HCT116 (cell line): ENCODE measurements at regions not wholly inside any gene's neighbourhood (a gene's known extent, or its start where the extent isn't known, plus 50 kb on each side); places are given as distances from the start of the nearest gene placed in this dataset.

Experiments used
- ATAC-seq: fragments of 200-7000 bp; cut with Tn5 transposase; 2 replicates; pipeline ENCODE4 v1.9.1; 2020; ENCODE audit warnings: mild to moderate bottlenecking, moderate library complexity
- BruUV-seq: library from RNA; stranded (reverse); fragments of 400-500 nt; replicated peaks from 2 replicates; lab custom pipeline; 2021; lab: Mats Ljungman, UMichigan
- CTCF ChIA-PET: fragments of 300-600 bp; sonication (Branson Sonifier 250); formaldehyde crosslinking; loops from one replicate; lab custom pipeline; 2021; ENCODE audit warnings: antibody characterized with exemption; lab: Charles Lee
- POLR2A ChIA-PET: fragments of 300-600, 350-600 bp; sonication (Branson Sonifier 250); formaldehyde crosslinking; loops from one replicate; lab custom pipeline; 2021; ENCODE audit warnings: antibody characterized with exemption; lab: Charles Lee
- RAD21 ChIA-PET, 2 experiments: fragments of 300-600 bp; sonication (Branson Sonifier 250); formaldehyde crosslinking; loops; one replicate each; lab custom pipeline; 2023; ENCODE audit warnings: low total read pairs in 2 of 2; ENCODE audit not compliant: uncharacterized antibody in 2 of 2, unreplicated experiment in 2 of 2, low non-redundant PET in 1 of 2; lab: Charles Lee
- DNase-seq: peaks from one replicate; pipeline ENCODE4 v3.0.0-alpha.2; 2010; ENCODE audit warnings: low read depth, low spot score
- H2AFZ ChIP-seq: fragments of 200-600 bp; shearing (Covaris generic), sonication (generic); 2 replicates; pipeline ENCODE4 v1.6.1; 2017; ENCODE audit warnings: low read depth, mixed run types, mixed read lengths, antibody characterized with exemption, low read length; ENCODE audit not compliant: poor library complexity, severe bottlenecking
- H3K27ac ChIP-seq: 2 replicates; pipeline ENCODE4 v1.5.1; 2012; ENCODE audit warnings: low read depth, low read length
- H3K27me3 ChIP-seq: fragments of 200-600 bp; sonication (generic); 2 replicates; pipeline ENCODE4 v1.6.1; 2016; ENCODE audit warnings: mixed run types, low read length, mixed read lengths; ENCODE audit not compliant: insufficient read depth
- H3K36me3 ChIP-seq, 2 experiments: fragments of 200-500 bp in 1 of 2; fragments of 200-600 bp in 1 of 2; sonication (Bioruptor generic) in 1 of 2; sonication (generic) in 1 of 2; 2 replicates each; pipeline versions ENCODE4 v1.5.1 to v1.6.1; 2014 to 2016; ENCODE audit warnings: low read length in 2 of 2, inconsistent platforms in 1 of 2, mixed read lengths in 1 of 2, mixed run types in 1 of 2; ENCODE audit not compliant: insufficient read depth in 2 of 2, control insufficient read depth in 1 of 2
- H3K4me1 ChIP-seq, 2 experiments: fragments of 200-600 bp in 1 of 2; sonication (generic) in 1 of 2; 2 replicates each; pipeline versions ENCODE4 v1.5.1 to v1.6.1; 2012 to 2017; ENCODE audit warnings: low read length in 2 of 2, inconsistent platforms in 1 of 2, mild to moderate bottlenecking in 1 of 2, mixed read lengths in 1 of 2, mixed run types in 1 of 2, moderate library complexity in 1 of 2; ENCODE audit not compliant: insufficient read depth in 2 of 2, control insufficient read depth in 1 of 2
- H3K4me2 ChIP-seq: fragments of 200-600 bp; sonication (generic); 2 replicates; pipeline ENCODE4 v1.6.1; 2017; ENCODE audit warnings: mixed run types, low read length, mixed read lengths
- H3K4me3 ChIP-seq, 2 experiments: fragments of 200-600 bp in 1 of 2; sonication (generic) in 1 of 2; replicated peaks in 1 of 2; 2 replicates each; pipeline ENCODE4 v1.5.1; 2011 to 2016; ENCODE audit warnings: low read length in 2 of 2, control low read depth in 1 of 2, low read depth in 1 of 2, mild to moderate bottlenecking in 1 of 2, mixed read lengths in 1 of 2, mixed run types in 1 of 2
- H3K79me2 ChIP-seq: fragments of 200-600 bp; sonication (generic); 2 replicates; pipeline ENCODE4 v1.6.1; 2017; ENCODE audit warnings: mild to moderate bottlenecking, mixed run types, low read length, moderate library complexity, mixed read lengths; ENCODE audit not compliant: insufficient read depth
- H3K9ac ChIP-seq: fragments of 200-600 bp; sonication (generic); 2 replicates; pipeline ENCODE4 v1.6.1; 2016; ENCODE audit warnings: low read length, mixed read lengths
- H3K9me2 ChIP-seq: fragments of 200-600 bp; sonication (generic), shearing (Covaris generic); 2 replicates; pipeline ENCODE4 v1.6.1; 2017; ENCODE audit warnings: mixed run types, mild to moderate bottlenecking, moderate library complexity; ENCODE audit not compliant: insufficient read depth
- H3K9me3 ChIP-seq, 2 experiments: fragments of 200-500 bp in 1 of 2; fragments of 200-600 bp in 1 of 2; sonication (Bioruptor generic) in 1 of 2; sonication (generic) in 1 of 2; 2 replicates each; pipeline ENCODE4 v1.6.1; 2014 to 2017; ENCODE audit warnings: low read length in 2 of 2, mixed read lengths in 2 of 2, inconsistent platforms in 1 of 2, low read depth in 1 of 2, mild to moderate bottlenecking in 1 of 2, mixed run types in 1 of 2, moderate library complexity in 1 of 2; ENCODE audit not compliant: control insufficient read depth in 1 of 2, insufficient read depth in 1 of 2
- H4K20me1 ChIP-seq: fragments of 200-600 bp; sonication (generic), shearing (Covaris generic); 2 replicates; pipeline ENCODE4 v1.6.1; 2017; ENCODE audit warnings: mixed run types, mild to moderate bottlenecking, moderate library complexity; ENCODE audit not compliant: insufficient read depth
- CBX3 ChIP-seq: IDR thresholded peaks from 2 replicates; pipeline ENCODE4 v1.6.1; 2012; ENCODE audit warnings: low read depth
- CEBPB ChIP-seq: IDR thresholded peaks from 2 replicates; pipeline ENCODE4 v1.6.1; 2012; ENCODE audit warnings: low read depth
- EGR1 ChIP-seq: IDR thresholded peaks from 2 replicates; pipeline ENCODE4 v1.6.1; 2012; ENCODE audit warnings: low read depth
- ELF1 ChIP-seq: IDR thresholded peaks from 2 replicates; pipeline ENCODE4 v1.6.1; 2012; ENCODE audit warnings: low read depth, borderline replicate concordance
- EZH2 ChIP-seq: fragments of 200-600 bp; sonication (generic); IDR thresholded peaks from 2 replicates; pipeline ENCODE4 v1.6.1; 2017; ENCODE audit warnings: antibody characterized with exemption, mixed run types
- EZH2phosphoT487 ChIP-seq: fragments of 200-600 bp; IDR thresholded peaks from 2 replicates; pipeline ENCODE4 v1.6.1; 2018; ENCODE audit warnings: antibody characterized with exemption, borderline replicate concordance
- JUND ChIP-seq: IDR thresholded peaks from 2 replicates; pipeline ENCODE4 v1.6.1; 2012
- POLR2AphosphoS5 ChIP-seq: IDR thresholded peaks from 2 replicates; pipeline ENCODE4 v1.6.1; 2011; ENCODE audit warnings: mild to moderate bottlenecking, low read depth, low read length, moderate library complexity
- SIN3A ChIP-seq: IDR thresholded peaks from 2 replicates; pipeline ENCODE4 v1.6.1; 2012; ENCODE audit warnings: low read depth
- SP1 ChIP-seq: IDR thresholded peaks from 2 replicates; pipeline ENCODE4 v1.6.1; 2012; ENCODE audit warnings: low read depth
- SRF ChIP-seq: IDR thresholded peaks from 2 replicates; pipeline ENCODE4 v1.6.1; 2012; ENCODE audit warnings: low read depth
- TCF7L2 ChIP-seq: IDR thresholded peaks from 2 replicates; pipeline ENCODE4 v1.7.0; 2011; ENCODE audit warnings: borderline replicate concordance, inconsistent platforms; ENCODE audit not compliant: insufficient read depth, insufficient read length; ENCODE audit errors: extremely low read depth
- YY1 ChIP-seq: IDR thresholded peaks from 2 replicates; pipeline ENCODE4 v1.6.1; 2011; ENCODE audit warnings: low read length, low read depth, moderate library complexity, mild to moderate bottlenecking; ENCODE audit not compliant: insufficient replicate concordance; ENCODE audit errors: extremely low read depth
- ZFX ChIP-seq: fragments of 450-650 bp; IDR thresholded peaks from 2 replicates; pipeline ENCODE4 v1.6.1; 2017
- ZNF274 ChIP-seq: fragments of 200-500 bp; sonication (Bioruptor generic); IDR thresholded peaks from 2 replicates; pipeline ENCODE4 v1.6.1; 2014; ENCODE audit warnings: mild to moderate bottlenecking, low read depth, low read length, inconsistent platforms
- intact Hi-C: fragments of 100-400 bp; cut with micrococcal nuclease; formaldehyde crosslinking; loops from 2 replicates; pipeline ENCODE4 v1.10.0; 2022
- TF ChIP-seq, protein P1 (sequence below): IDR thresholded peaks from 2 replicates; pipeline ENCODE4 v1.6.1; 2012
- TF ChIP-seq, protein P2 (sequence below): IDR thresholded peaks from 2 replicates; pipeline ENCODE4 v1.6.1; 2011; ENCODE audit warnings: mild to moderate bottlenecking, low read length, moderate library complexity; ENCODE audit not compliant: insufficient replicate concordance; ENCODE audit errors: extremely low read depth
- TF ChIP-seq, protein P3 (sequence below): IDR thresholded peaks from 2 replicates; pipeline ENCODE4 v1.6.1; 2012
- TF ChIP-seq, protein P4 (sequence below), 3 experiments: fragments of 200-600 bp in 1 of 3; sonication (generic) in 1 of 3; IDR thresholded peaks in 2 of 3; conservative IDR thresholded peaks in 1 of 3; 2 replicates each; pipeline ENCODE4 v1.5.1; 2012 to 2017; ENCODE audit warnings: low read depth in 2 of 3, low read length in 2 of 3, antibody characterized with exemption in 1 of 3, borderline replicate concordance in 1 of 3, control low read depth in 1 of 3, mild to moderate bottlenecking in 1 of 3, mixed read lengths in 1 of 3, mixed run types in 1 of 3, moderate library complexity in 1 of 3; ENCODE audit not compliant: insufficient read depth in 1 of 3

DNA sequence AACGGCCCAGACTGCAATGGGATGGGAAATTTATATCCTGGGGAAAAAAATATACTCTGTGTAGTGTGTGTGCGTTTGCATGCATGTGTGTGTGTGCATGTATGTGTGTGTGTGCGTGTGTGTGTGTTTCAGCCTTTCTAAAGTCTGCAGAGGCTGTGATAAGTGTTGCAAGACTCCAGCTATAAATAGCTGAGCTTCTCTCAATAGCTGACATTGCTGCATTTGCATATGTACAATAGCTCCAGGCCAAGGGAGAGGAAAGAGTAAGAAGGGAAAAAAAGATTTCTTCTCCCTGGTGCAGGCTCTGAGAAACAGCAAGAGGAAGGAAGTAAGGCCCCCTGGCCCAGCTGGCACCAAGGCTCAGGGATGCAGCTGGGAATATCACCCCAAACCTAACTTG, 483.0 kb downstream of the MN1 start:
- H3K27me3 ChIP-seq, result peaks cover 64% of the 10 kb centered on the region
- H3K4me3 ChIP-seq, result no peak overlapping the region
- H3K9me3 ChIP-seq, result no peaks in the 10 kb centered on the region
- RAD21 ChIA-PET, result no interaction called here
- no peaks in the 10 kb centered on the region for H3K36me3 ChIP-seq
- no peak overlapping the region for H3K4me2 ChIP-seq
- DNase-seq, result no peak
- H3K9ac ChIP-seq, result no peak overlapping the region
- no TSS peak for BruUV-seq
- H3K4me1 ChIP-seq, result no peaks in the 10 kb centered on the region
- no peak for ATAC-seq
- TF ChIP-seq CEBPB, result no peak
- no peak for TF ChIP-seq POLR2AphosphoS5
- TF ChIP-seq ZNF274, result no peak
- TF ChIP-seq EZH2, result no peak
- no peak for TF ChIP-seq SIN3A
- TF ChIP-seq, protein P1, sequence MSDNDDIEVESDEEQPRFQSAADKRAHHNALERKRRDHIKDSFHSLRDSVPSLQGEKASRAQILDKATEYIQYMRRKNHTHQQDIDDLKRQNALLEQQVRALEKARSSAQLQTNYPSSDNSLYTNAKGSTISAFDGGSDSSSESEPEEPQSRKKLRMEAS, result no peak
- no peak for TF ChIP-seq SP1
- no peak for TF ChIP-seq ELF1
- TF ChIP-seq CBX3, result no peak
- TF ChIP-seq SRF, result no peak
- no peak for TF ChIP-seq YY1
- TF ChIP-seq JUND, result no peak
- no peak for TF ChIP-seq EZH2phosphoT487
- H3K9me2 ChIP-seq, result no peaks in the 10 kb centered on the region
- CTCF ChIA-PET, result no interaction called here
- POLR2A ChIA-PET, result no interaction called here
- no peaks in the 10 kb centered on the region for H4K20me1 ChIP-seq
- intact Hi-C loops, result no loop called here
- no peak overlapping the region for H2AFZ ChIP-seq
- no peak overlapping the region for H3K27ac ChIP-seq
- H3K79me2 ChIP-seq, result no peaks in the 10 kb centered on the region

DNA sequence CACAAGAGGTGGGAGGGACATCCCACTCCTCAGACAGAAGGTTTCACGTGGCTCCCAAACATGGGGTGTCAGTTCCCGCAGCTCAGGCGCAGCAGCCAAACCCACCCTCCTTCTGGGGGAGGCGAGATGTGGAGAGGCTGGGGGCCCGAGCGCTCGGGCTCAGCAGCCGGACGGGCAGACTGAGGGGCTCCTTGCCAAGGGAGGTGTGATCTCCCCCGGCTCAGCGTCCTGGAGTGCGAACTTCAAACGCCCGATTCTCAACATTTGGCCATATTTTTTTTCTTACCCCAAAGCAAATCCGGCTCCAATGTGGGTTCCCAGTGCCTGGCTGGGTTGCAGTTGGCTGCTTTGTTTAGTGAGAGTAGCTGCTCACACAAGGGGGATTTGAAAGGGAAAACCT, 477.9 kb downstream of the MN1 start:
- Histone ChIP-seq H3K4me3 (no peak overlapping the region), H3K9ac (no peak overlapping the region), H3K36me3 (no peaks in the 10 kb centered on the region), H3K27me3 (peaks cover 63% of the 10 kb centered on the region), H3K27ac (no peak overlapping the region), H3K4me2 (no peak overlapping the region), H3K9me3 (no peaks in the 10 kb centered on the region), H3K79me2 (no peaks in the 10 kb centered on the region), H4K20me1 (no peaks in the 10 kb centered on the region), H3K4me1 (no peaks in the 10 kb centered on the region), H2AFZ (no peak overlapping the region), H3K9me2 (no peaks in the 10 kb centered on the region)
- ChIA-PET POLR2A (no interaction called here), RAD21 (no interaction called here), CTCF (no interaction called here)
- BruUV-seq, result no TSS peak
- no peak for DNase-seq
- intact Hi-C loops, result no loop called here
- no peak for ATAC-seq
- TF ChIP-seq TCF7L2 (no peak), EZH2 (no peak), JUND (no peak), YY1 (no peak), POLR2AphosphoS5 (no peak), SIN3A (no peak), ZFX (no peak), EGR1 (no peak)
- TF ChIP-seq, protein P2, sequence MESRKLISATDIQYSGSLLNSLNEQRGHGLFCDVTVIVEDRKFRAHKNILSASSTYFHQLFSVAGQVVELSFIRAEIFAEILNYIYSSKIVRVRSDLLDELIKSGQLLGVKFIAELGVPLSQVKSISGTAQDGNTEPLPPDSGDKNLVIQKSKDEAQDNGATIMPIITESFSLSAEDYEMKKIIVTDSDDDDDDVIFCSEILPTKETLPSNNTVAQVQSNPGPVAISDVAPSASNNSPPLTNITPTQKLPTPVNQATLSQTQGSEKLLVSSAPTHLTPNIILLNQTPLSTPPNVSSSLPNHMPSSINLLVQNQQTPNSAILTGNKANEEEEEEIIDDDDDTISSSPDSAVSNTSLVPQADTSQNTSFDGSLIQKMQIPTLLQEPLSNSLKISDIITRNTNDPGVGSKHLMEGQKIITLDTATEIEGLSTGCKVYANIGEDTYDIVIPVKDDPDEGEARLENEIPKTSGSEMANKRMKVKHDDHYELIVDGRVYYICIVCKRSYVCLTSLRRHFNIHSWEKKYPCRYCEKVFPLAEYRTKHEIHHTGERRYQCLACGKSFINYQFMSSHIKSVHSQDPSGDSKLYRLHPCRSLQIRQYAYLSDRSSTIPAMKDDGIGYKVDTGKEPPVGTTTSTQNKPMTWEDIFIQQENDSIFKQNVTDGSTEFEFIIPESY, result no peak
- TF ChIP-seq, protein P3, sequence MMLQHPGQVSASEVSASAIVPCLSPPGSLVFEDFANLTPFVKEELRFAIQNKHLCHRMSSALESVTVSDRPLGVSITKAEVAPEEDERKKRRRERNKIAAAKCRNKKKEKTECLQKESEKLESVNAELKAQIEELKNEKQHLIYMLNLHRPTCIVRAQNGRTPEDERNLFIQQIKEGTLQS, result no peak
- TF ChIP-seq, protein P4, sequence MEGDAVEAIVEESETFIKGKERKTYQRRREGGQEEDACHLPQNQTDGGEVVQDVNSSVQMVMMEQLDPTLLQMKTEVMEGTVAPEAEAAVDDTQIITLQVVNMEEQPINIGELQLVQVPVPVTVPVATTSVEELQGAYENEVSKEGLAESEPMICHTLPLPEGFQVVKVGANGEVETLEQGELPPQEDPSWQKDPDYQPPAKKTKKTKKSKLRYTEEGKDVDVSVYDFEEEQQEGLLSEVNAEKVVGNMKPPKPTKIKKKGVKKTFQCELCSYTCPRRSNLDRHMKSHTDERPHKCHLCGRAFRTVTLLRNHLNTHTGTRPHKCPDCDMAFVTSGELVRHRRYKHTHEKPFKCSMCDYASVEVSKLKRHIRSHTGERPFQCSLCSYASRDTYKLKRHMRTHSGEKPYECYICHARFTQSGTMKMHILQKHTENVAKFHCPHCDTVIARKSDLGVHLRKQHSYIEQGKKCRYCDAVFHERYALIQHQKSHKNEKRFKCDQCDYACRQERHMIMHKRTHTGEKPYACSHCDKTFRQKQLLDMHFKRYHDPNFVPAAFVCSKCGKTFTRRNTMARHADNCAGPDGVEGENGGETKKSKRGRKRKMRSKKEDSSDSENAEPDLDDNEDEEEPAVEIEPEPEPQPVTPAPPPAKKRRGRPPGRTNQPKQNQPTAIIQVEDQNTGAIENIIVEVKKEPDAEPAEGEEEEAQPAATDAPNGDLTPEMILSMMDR (IDR thresholded peaks at IDR 0.05 in 2 of 3, conservative IDR thresholded peaks at IDR 0.05 in 1 of 3; ENCODE audit: borderline replicate concordance in 1 of 3, insufficient read depth in 1 of 3, low read depth in 2 of 3, low read length in 2 of 3), result no peak
